ENCODE measurements at regions not wholly inside any gene's neighbourhood (a gene's known extent, or its start where the extent isn't known, plus 50 kb on each side); places are given as distances from the start of the nearest gene placed in this dataset.

- no peak for TF ChIP-seq REST (IDR thresholded peaks at IDR 0.05)
- TF ChIP-seq CBX2 (IDR thresholded peaks at IDR 0.05; ENCODE audit: borderline replicate concordance, low read depth), result no peak
- no peak for TF ChIP-seq ESRRA (IDR thresholded peaks at IDR 0.05; ENCODE audit: borderline replicate concordance, low read length)
- no peak for TF ChIP-seq CHD2 (IDR thresholded peaks at IDR 0.05; ENCODE audit: low read length, partially characterized antibody)
These were observed 88.8 kb upstream of the KDR start (continued) for GRCh38 chr4:55214172-55214571.

- FAIRE-seq, result no peak
- 5% methylated on average over 1 of the region's 1 CpG for WGBS (ENCODE audit: missing lambda C conversion rate)
- no peaks in the 10 kb centered on the region for H3K9me3 ChIP-seq
- no peaks in the 10 kb centered on the region for H3K4me1 ChIP-seq
- H3K4me2 ChIP-seq, result no peak overlapping the region
- no peak for DNase-seq (ENCODE audit: low read depth in 1 of 2, low spot score in 1 of 2)
- CTCF ChIA-PET, result no interaction called here
- POLR2A ChIA-PET, result no interaction called here
- no peak overlapping the region for H3K4me3 ChIP-seq
- ATAC-seq, result no peak
- TF ChIP-seq FOXS1 (CRISPR knock-in tag; IDR thresholded peaks at IDR 0.05), result no peak
- no peak overlapping the region for H3K27ac ChIP-seq
These were observed 89.7 kb upstream of the KDR start for GRCh38 chr4:55215087-55215486.

GRCh38 chr4:55216863-55217635 lies 91.7 kb upstream of the KDR start:
- Histone ChIP-seq H3K4me3 (no peak overlapping the region), H3K4me2 (no peak overlapping the region), H3K4me1 (no peaks in the 10 kb centered on the region), H3K27ac (no peak overlapping the region), H3K9me3 (no peaks in the 10 kb centered on the region)
- ATAC-seq (no peak), FAIRE-seq (no peak), DNase-seq (ENCODE audit: low read depth in 1 of 2, low spot score in 1 of 2) (no peak)
- TF ChIP-seq TFCP2L1 (CRISPR knock-in tag; IDR thresholded peaks at IDR 0.05) (no peak), GATA3 (IDR thresholded peaks at IDR 0.05; ENCODE audit: borderline replicate concordance) (no peak), EHMT2 (IDR thresholded peaks at IDR 0.05; ENCODE audit: low read depth) (no peak), KDM1A (IDR thresholded peaks at IDR 0.05; ENCODE audit: low read depth) (no peak), NR3C1 (IDR thresholded peaks at IDR 0.05) (no peak), RCOR1 (IDR thresholded peaks at IDR 0.05; ENCODE audit: low read depth, low read length) (no peak), ZNF302 (CRISPR knock-in tag; IDR thresholded peaks at IDR 0.05) (no peak)
- WGBS (ENCODE audit: missing lambda C conversion rate), result 28% methylated on average over 4 of the region's 4 CpGs
- ChIA-PET CTCF (no interaction called here), POLR2A (no interaction called here)

- H3K4me3 ChIP-seq, result no peak overlapping the region
- ATAC-seq, result no peak
- no peak for FAIRE-seq
- 30% methylated on average over 5 of the region's 5 CpGs for WGBS (ENCODE audit: missing lambda C conversion rate)
- POLR2A ChIA-PET, result no interaction called here
- H3K4me1 ChIP-seq, result no peaks in the 10 kb centered on the region
- H3K27ac ChIP-seq, result no peak overlapping the region
- no peak overlapping the region for H3K4me2 ChIP-seq
- no peak for DNase-seq (ENCODE audit: low read depth in 1 of 2, low spot score in 1 of 2)
- CTCF ChIA-PET, result no interaction called here
- no peaks in the 10 kb centered on the region for H3K9me3 ChIP-seq
- TF ChIP-seq CEBPB (IDR thresholded peaks at IDR 0.05), result no peak
- no peak for TF ChIP-seq RFX5 (IDR thresholded peaks at IDR 0.05)
- no peak for TF ChIP-seq RCOR1 (IDR thresholded peaks at IDR 0.05; ENCODE audit: low read depth, low read length)
- no peak for TF ChIP-seq KDM5A (IDR thresholded peaks at IDR 0.05)
- no peak for TF ChIP-seq HEYL (CRISPR knock-in tag; IDR thresholded peaks at IDR 0.05)
- TF ChIP-seq EHF (CRISPR knock-in tag; IDR thresholded peaks at IDR 0.05), result no peak
- no peak for TF ChIP-seq CHD4 (IDR thresholded peaks at IDR 0.05; ENCODE audit: borderline replicate concordance)
- TF ChIP-seq JUNB (IDR thresholded peaks at IDR 0.05), result no peak
- no peak for TF ChIP-seq ZFP36 (IDR thresholded peaks at IDR 0.05; ENCODE audit: borderline replicate concordance, partially characterized antibody)
- no peak for TF ChIP-seq GATA3 (IDR thresholded peaks at IDR 0.05; ENCODE audit: borderline replicate concordance)
- TF ChIP-seq MAFK (IDR thresholded peaks at IDR 0.05; ENCODE audit: partially characterized antibody), result no peak
- TF ChIP-seq HMGXB4 (CRISPR knock-in tag; IDR thresholded peaks at IDR 0.05; ENCODE audit: borderline replicate concordance), result no peak
These were observed 92.6 kb upstream of the KDR start for GRCh38 chr4:55218041-55218440.

Data from A549 (cell line).